Neural cell (in vitro differentiated cells): ENCODE measurements at regions not wholly inside any gene's neighbourhood (a gene's known extent, or its start where the extent isn't known, plus 50 kb on each side); places are given as distances from the start of the nearest gene placed in this dataset.

ENCODE experiments used
- H2AFZ ChIP-seq: fragments of 200-600, 300-800 bp; sonication (generic), shearing (Covaris generic); 2 replicates; pipeline ENCODE4 v1.6.0; 2014; ENCODE audit warnings: low read depth, mild to moderate bottlenecking, antibody characterized with exemption, low read length, moderate library complexity
- H3F3A ChIP-seq: fragments of 200-600 bp; shearing (Covaris generic); 2 replicates; pipeline ENCODE4 v1.6.1; 2016; ENCODE audit warnings: mild to moderate bottlenecking, moderate library complexity, mixed read lengths, antibody characterized with exemption, low read length; ENCODE audit not compliant: insufficient read depth, poor library complexity, severe bottlenecking
- H3K27ac ChIP-seq: fragments of 200-600, 300-800 bp; sonication (generic), shearing (Covaris generic); 2 replicates; pipeline ENCODE4 v1.5.1; 2014; ENCODE audit warnings: mild to moderate bottlenecking, low read length, moderate library complexity
- H3K27me3 ChIP-seq: fragments of 300-800, 200-600 bp; sonication (generic), shearing (Covaris generic); 2 replicates; pipeline ENCODE4 v1.6.0; 2014; ENCODE audit warnings: mild to moderate bottlenecking, low read depth, low read length, moderate library complexity; ENCODE audit not compliant: insufficient read depth
- H3K36me3 ChIP-seq: fragments of 300-800, 200-600 bp; sonication (generic), shearing (Covaris generic); 2 replicates; pipeline ENCODE4 v1.5.1; 2014; ENCODE audit warnings: mild to moderate bottlenecking, antibody characterized with exemption, low read length, moderate library complexity; ENCODE audit not compliant: insufficient read depth
- H3K4me2 ChIP-seq: fragments of 300-800, 200-600 bp; sonication (generic), shearing (Covaris generic); 2 replicates; pipeline ENCODE4 v1.6.0; 2014; ENCODE audit warnings: mild to moderate bottlenecking, low read length
- H3K4me3 ChIP-seq: fragments of 300-800, 200-600 bp; sonication (generic), shearing (Covaris generic); 2 replicates; pipeline ENCODE4 v1.5.1; 2014; ENCODE audit warnings: mild to moderate bottlenecking, low read length, moderate library complexity
- H3K79me2 ChIP-seq: fragments of 200-600 bp; shearing (Covaris generic); replicated peaks from 2 replicates; pipeline ENCODE4 v1.6.0; 2014; ENCODE audit warnings: mild to moderate bottlenecking, low read length, moderate library complexity; ENCODE audit not compliant: insufficient read depth
- H3K9ac ChIP-seq: fragments of 300-800, 200-600 bp; sonication (generic), shearing (Covaris generic); 2 replicates; pipeline ENCODE4 v1.6.1; 2016; ENCODE audit warnings: mild to moderate bottlenecking, low read length, mixed read lengths
- H3K9me2 ChIP-seq: fragments of 200-600 bp; shearing (Covaris generic); 2 replicates; pipeline ENCODE4 v1.6.1; 2016; ENCODE audit warnings: mild to moderate bottlenecking, low read length, mixed read lengths; ENCODE audit not compliant: insufficient read depth
- H3K9me3 ChIP-seq: fragments of 200-600, 300-800 bp; sonication (generic), shearing (Covaris generic); 2 replicates; pipeline ENCODE4 v1.6.1; 2016; ENCODE audit warnings: mild to moderate bottlenecking, mixed run types, low read length, moderate library complexity, mixed read lengths
- H4K20me1 ChIP-seq: fragments of 200-600 bp; shearing (Covaris generic); 2 replicates; pipeline ENCODE4 v1.6.1; 2016; ENCODE audit warnings: mild to moderate bottlenecking, mixed run types; ENCODE audit not compliant: insufficient read depth
- EP300 ChIP-seq: fragments of 450-650 bp; conservative IDR thresholded peaks from 2 replicates; pipeline ENCODE4 v1.6.1; 2014; ENCODE audit warnings: antibody characterized with exemption, mild to moderate bottlenecking, moderate library complexity; ENCODE audit not compliant: poor library complexity, severe bottlenecking
- EZH2 ChIP-seq: fragments of 200-600, 300-800 bp; shearing (Covaris generic), sonication (generic); IDR thresholded peaks from 2 replicates; pipeline ENCODE4 v1.6.1; 2014; ENCODE audit warnings: antibody characterized with exemption, low read length, borderline replicate concordance, mild to moderate bottlenecking; ENCODE audit not compliant: insufficient read depth, poor library complexity, severe bottlenecking
- MXI1 ChIP-seq: fragments of 450-650 bp; conservative IDR thresholded peaks from 2 replicates; pipeline ENCODE4 v1.6.1; 2014; ENCODE audit warnings: antibody characterized with exemption, mild to moderate bottlenecking; ENCODE audit not compliant: poor library complexity, severe bottlenecking
- POLR2AphosphoS5 ChIP-seq: IDR thresholded peaks from 2 replicates; pipeline ENCODE4 v1.6.1; 2012
- RAD21 ChIP-seq: fragments of 450-650 bp; conservative IDR thresholded peaks from 2 replicates; pipeline ENCODE4 v1.6.1; 2014; ENCODE audit warnings: antibody characterized with exemption, mild to moderate bottlenecking, moderate library complexity
- SMC3 ChIP-seq: fragments of 450-650 bp; conservative IDR thresholded peaks from 2 replicates; pipeline ENCODE4 v1.6.1; 2014; ENCODE audit warnings: antibody characterized with exemption, mild to moderate bottlenecking, moderate library complexity; ENCODE audit not compliant: poor library complexity
- TAF1 ChIP-seq: IDR thresholded peaks from 2 replicates; pipeline ENCODE4 v1.6.1; 2012; ENCODE audit warnings: low read depth
- TF ChIP-seq, protein P1 (sequence below): IDR thresholded peaks from 2 replicates; pipeline ENCODE4 v1.6.1; 2012; ENCODE audit warnings: borderline replicate concordance
- TF ChIP-seq, protein P2 (sequence below): fragments of 450-650 bp; IDR thresholded peaks from 2 replicates; pipeline ENCODE4 v1.5.1; 2014; ENCODE audit warnings: antibody characterized with exemption, mild to moderate bottlenecking, moderate library complexity; ENCODE audit not compliant: poor library complexity, severe bottlenecking

DNA sequence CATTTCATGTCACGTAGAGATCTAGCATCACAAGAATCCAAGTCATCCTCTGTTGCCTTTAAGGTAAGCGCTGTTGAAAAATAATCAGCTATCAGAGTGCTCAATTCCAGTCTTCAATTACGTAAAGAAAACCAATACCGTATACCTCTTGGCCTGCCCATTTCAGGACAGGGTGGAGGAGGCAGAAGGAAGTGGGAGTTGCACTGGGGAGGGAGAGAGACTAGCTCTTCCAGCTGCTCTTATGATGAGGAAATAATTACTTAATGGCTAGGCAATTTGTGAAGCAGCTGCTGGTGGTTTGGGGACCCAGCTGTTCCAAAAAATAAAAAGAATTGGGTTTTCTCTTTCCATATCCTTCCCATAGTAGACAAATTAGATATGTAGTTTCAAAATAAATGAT lies 365.8 kb upstream of the MCTP2 start:
- Histone ChIP-seq H4K20me1 (no peaks in the 10 kb centered on the region), H2AFZ (no peak overlapping the region), H3K27me3 (no peaks in the 10 kb centered on the region), H3K9me2 (no peaks in the 10 kb centered on the region), H3F3A (no peaks in the 10 kb centered on the region), H3K9ac (no peak overlapping the region), H3K36me3 (no peaks in the 10 kb centered on the region), H3K79me2 (no peaks in the 10 kb centered on the region), H3K9me3 (no peaks in the 10 kb centered on the region), H3K27ac (no peak overlapping the region), H3K4me3 (no peak overlapping the region), H3K4me2 (no peak overlapping the region)
- TF ChIP-seq RAD21 (no peak), EP300 (no peak), MXI1 (no peak), POLR2AphosphoS5 (no peak), TAF1 (no peak), SMC3 (no peak), EZH2 (no peak)
- TF ChIP-seq, protein P1, sequence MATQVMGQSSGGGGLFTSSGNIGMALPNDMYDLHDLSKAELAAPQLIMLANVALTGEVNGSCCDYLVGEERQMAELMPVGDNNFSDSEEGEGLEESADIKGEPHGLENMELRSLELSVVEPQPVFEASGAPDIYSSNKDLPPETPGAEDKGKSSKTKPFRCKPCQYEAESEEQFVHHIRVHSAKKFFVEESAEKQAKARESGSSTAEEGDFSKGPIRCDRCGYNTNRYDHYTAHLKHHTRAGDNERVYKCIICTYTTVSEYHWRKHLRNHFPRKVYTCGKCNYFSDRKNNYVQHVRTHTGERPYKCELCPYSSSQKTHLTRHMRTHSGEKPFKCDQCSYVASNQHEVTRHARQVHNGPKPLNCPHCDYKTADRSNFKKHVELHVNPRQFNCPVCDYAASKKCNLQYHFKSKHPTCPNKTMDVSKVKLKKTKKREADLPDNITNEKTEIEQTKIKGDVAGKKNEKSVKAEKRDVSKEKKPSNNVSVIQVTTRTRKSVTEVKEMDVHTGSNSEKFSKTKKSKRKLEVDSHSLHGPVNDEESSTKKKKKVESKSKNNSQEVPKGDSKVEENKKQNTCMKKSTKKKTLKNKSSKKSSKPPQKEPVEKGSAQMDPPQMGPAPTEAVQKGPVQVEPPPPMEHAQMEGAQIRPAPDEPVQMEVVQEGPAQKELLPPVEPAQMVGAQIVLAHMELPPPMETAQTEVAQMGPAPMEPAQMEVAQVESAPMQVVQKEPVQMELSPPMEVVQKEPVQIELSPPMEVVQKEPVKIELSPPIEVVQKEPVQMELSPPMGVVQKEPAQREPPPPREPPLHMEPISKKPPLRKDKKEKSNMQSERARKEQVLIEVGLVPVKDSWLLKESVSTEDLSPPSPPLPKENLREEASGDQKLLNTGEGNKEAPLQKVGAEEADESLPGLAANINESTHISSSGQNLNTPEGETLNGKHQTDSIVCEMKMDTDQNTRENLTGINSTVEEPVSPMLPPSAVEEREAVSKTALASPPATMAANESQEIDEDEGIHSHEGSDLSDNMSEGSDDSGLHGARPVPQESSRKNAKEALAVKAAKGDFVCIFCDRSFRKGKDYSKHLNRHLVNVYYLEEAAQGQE, result no peak
- TF ChIP-seq, protein P2, sequence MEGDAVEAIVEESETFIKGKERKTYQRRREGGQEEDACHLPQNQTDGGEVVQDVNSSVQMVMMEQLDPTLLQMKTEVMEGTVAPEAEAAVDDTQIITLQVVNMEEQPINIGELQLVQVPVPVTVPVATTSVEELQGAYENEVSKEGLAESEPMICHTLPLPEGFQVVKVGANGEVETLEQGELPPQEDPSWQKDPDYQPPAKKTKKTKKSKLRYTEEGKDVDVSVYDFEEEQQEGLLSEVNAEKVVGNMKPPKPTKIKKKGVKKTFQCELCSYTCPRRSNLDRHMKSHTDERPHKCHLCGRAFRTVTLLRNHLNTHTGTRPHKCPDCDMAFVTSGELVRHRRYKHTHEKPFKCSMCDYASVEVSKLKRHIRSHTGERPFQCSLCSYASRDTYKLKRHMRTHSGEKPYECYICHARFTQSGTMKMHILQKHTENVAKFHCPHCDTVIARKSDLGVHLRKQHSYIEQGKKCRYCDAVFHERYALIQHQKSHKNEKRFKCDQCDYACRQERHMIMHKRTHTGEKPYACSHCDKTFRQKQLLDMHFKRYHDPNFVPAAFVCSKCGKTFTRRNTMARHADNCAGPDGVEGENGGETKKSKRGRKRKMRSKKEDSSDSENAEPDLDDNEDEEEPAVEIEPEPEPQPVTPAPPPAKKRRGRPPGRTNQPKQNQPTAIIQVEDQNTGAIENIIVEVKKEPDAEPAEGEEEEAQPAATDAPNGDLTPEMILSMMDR, result no peak

DNA sequence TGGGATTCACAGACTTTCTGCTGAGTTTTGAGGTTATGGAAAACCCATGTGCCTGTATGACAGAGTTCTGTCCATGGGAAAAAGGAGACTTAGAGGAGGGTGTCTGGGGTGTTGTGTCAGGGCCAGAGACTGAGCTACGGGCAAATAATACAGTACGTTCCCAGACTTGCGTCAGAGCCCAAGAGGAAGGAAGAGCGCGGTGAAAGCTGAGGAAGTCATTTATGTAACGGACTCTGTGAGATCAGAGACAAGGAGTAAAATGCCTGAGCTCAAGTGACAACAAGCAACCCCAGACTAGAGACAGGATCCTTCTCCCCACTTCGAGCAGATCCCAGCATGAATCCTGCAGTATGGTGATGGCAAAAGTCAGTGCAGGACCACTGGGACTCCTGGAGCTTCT lies 368.6 kb upstream of the MCTP2 start:
- no peaks in the 10 kb centered on the region for H3K27me3 ChIP-seq
- H4K20me1 ChIP-seq, result no peaks in the 10 kb centered on the region
- no peaks in the 10 kb centered on the region for H3K9me3 ChIP-seq
- H3K4me3 ChIP-seq, result no peak overlapping the region
- no peaks in the 10 kb centered on the region for H3F3A ChIP-seq
- no peaks in the 10 kb centered on the region for H3K36me3 ChIP-seq
- H3K4me2 ChIP-seq, result no peak overlapping the region
- TF ChIP-seq, protein P1, result no peak
- TF ChIP-seq MXI1, result no peak
- TF ChIP-seq EZH2, result no peak
- no peaks in the 10 kb centered on the region for H3K9me2 ChIP-seq
- no peak overlapping the region for H3K27ac ChIP-seq
- H3K9ac ChIP-seq, result no peak overlapping the region
- no peak overlapping the region for H2AFZ ChIP-seq
- H3K79me2 ChIP-seq, result no peaks in the 10 kb centered on the region
